ENCODE measurements at regions not wholly inside any gene's neighbourhood (a gene's known extent, or its start where the extent isn't known, plus 50 kb on each side); places are given as distances from the start of the nearest gene placed in this dataset.

GRCh38 chr5:56450766-56451165 lies 217.6 kb upstream of the ANKRD55 start:
- no peak for ATAC-seq

GRCh38 chr5:56449071-56449640 lies 216.0 kb upstream of the ANKRD55 start:
- ATAC-seq (no peak), DNase-seq (no peak)
- H3K36me3 Mint-ChIP-seq, result no peaks in the 10 kb centered on the region
- no peak overlapping the region for H3K4me3 Mint-ChIP-seq
- no peaks in the 10 kb centered on the region for H3K27me3 Mint-ChIP-seq
- POLR2A ChIA-PET, result no interaction called here
- H3K27ac Mint-ChIP-seq, result no peak overlapping the region
- peaks cover 0 to 2% (median 0%) of the 10 kb centered on the region in 9 donors for H3K9me3 Mint-ChIP-seq
- H3K4me1 Mint-ChIP-seq, result peaks cover 0 to 5% (median 0%) of the 10 kb centered on the region in 4 donors

More at GRCh38 chr5:56450766-56451165, 217.6 kb upstream of the ANKRD55 start:
- H3K36me3 Mint-ChIP-seq, result no peaks in the 10 kb centered on the region
- no peak overlapping the region for H3K27ac Mint-ChIP-seq
- H3K9me3 Mint-ChIP-seq, result no peaks in the 10 kb centered on the region
- no peak for DNase-seq
- peaks cover 0 to 5% (median 0%) of the 10 kb centered on the region in 4 donors for H3K4me1 Mint-ChIP-seq
- POLR2A ChIA-PET, result no interaction called here
- H3K27me3 Mint-ChIP-seq, result no peaks in the 10 kb centered on the region
- no peak overlapping the region for H3K4me3 Mint-ChIP-seq

GRCh38 chr5:56447656-56448055 lies 214.5 kb upstream of the ANKRD55 start:
- no peaks in the 10 kb centered on the region for H3K27me3 Mint-ChIP-seq
- peaks cover 0 to 5% (median 0%) of the 10 kb centered on the region in 9 donors for H3K9me3 Mint-ChIP-seq
- DNase-seq, result no peak
- H3K4me3 Mint-ChIP-seq, result no peak overlapping the region
- H3K27ac Mint-ChIP-seq, result no peak overlapping the region
- peaks cover 0 to 5% (median 0%) of the 10 kb centered on the region in 4 donors for H3K4me1 Mint-ChIP-seq
- H3K36me3 Mint-ChIP-seq, result no peaks in the 10 kb centered on the region
- POLR2A ChIA-PET, result no interaction called here
- no peak for ATAC-seq

GRCh38 chr5:56447232-56447631 lies 214.1 kb upstream of the ANKRD55 start:
- no peak for DNase-seq
- Mint-ChIP-seq H3K4me1 (peaks cover 0 to 5% (median 0%) of the 10 kb centered on the region in 4 donors), H3K4me3 (no peak overlapping the region), H3K36me3 (no peaks in the 10 kb centered on the region), H3K27ac (no peak overlapping the region), H3K9me3 (peaks cover 0 to 9% (median 0%) of the 10 kb centered on the region in 9 donors), H3K27me3 (no peaks in the 10 kb centered on the region)
- POLR2A ChIA-PET, result no interaction called here
- ATAC-seq, result no peak

- Mint-ChIP-seq H3K27ac (no peak overlapping the region), H3K27me3 (no peaks in the 10 kb centered on the region), H3K4me3 (no peak overlapping the region), H3K36me3 (no peaks in the 10 kb centered on the region), H3K9me3 (peaks cover 0 to 10% (median 0%) of the 10 kb centered on the region in 9 donors), H3K4me1 (peaks cover 0 to 5% (median 0%) of the 10 kb centered on the region in 4 donors)
- DNase-seq (no peak), ATAC-seq (no peak)
- POLR2A ChIA-PET, result no interaction called here
Measured at GRCh38 chr5:56446728-56447127, 213.6 kb upstream of the ANKRD55 start.

GRCh38 chr5:56443826-56444225 lies 210.7 kb upstream of the ANKRD55 start:
- Mint-ChIP-seq H3K4me1 (no peaks in the 10 kb centered on the region), H3K27ac (peak overlapping the region in 1 of 10 donors; percentile 11)

GRCh38 chr5:56440871-56441740 lies 208.0 kb upstream of the ANKRD55 start:
- POLR2A ChIA-PET, result no interaction called here
- Mint-ChIP-seq H3K27me3 (no peaks in the 10 kb centered on the region), H3K27ac (no peak overlapping the region)

More at GRCh38 chr5:56443826-56444225, 210.7 kb upstream of the ANKRD55 start:
- H3K9me3 Mint-ChIP-seq, result peaks cover 0 to 10% (median 0%) of the 10 kb centered on the region in 9 donors
- no peak overlapping the region for H3K4me3 Mint-ChIP-seq
- DNase-seq, result no peak
- no peaks in the 10 kb centered on the region for H3K27me3 Mint-ChIP-seq
- POLR2A ChIA-PET, result no interaction called here
- H3K36me3 Mint-ChIP-seq, result no peaks in the 10 kb centered on the region
- ATAC-seq, result no peak

GRCh38 chr5:56434986-56435385 lies 201.9 kb upstream of the ANKRD55 start:
- POLR2A ChIA-PET, result no interaction called here
- Mint-ChIP-seq H3K9me3 (peaks cover 0 to 4% (median 0%) of the 10 kb centered on the region in 9 donors), H3K27me3 (no peaks in the 10 kb centered on the region), H3K4me3 (no peak overlapping the region), H3K27ac (no peak overlapping the region), H3K36me3 (peaks cover 0 to 4% (median 0%) of the 10 kb centered on the region in 3 donors), H3K4me1 (peaks cover 0 to 8% (median 0%) of the 10 kb centered on the region in 4 donors)
- ATAC-seq, result no peak
- DNase-seq, result no peak

More at GRCh38 chr5:56440871-56441740, 208.0 kb upstream of the ANKRD55 start:
- H3K36me3 Mint-ChIP-seq, result no peaks in the 10 kb centered on the region
- H3K9me3 Mint-ChIP-seq, result peaks cover 0 to 10% (median 0%) of the 10 kb centered on the region in 9 donors
- ATAC-seq (no peak), DNase-seq (no peak)
- no peak overlapping the region for H3K4me3 Mint-ChIP-seq
- no peaks in the 10 kb centered on the region for H3K4me1 Mint-ChIP-seq

GRCh38 chr5:56433039-56433617 lies 200.0 kb upstream of the ANKRD55 start:
- Mint-ChIP-seq H3K9me3 (peaks cover 0 to 4% (median 0%) of the 10 kb centered on the region in 9 donors), H3K4me3 (no peak overlapping the region), H3K4me1 (peaks cover 0 to 8% (median 0%) of the 10 kb centered on the region in 4 donors), H3K27ac (no peak overlapping the region), H3K36me3 (peaks cover 0 to 4% (median 0%) of the 10 kb centered on the region in 3 donors), H3K27me3 (no peaks in the 10 kb centered on the region)
- POLR2A ChIA-PET, result interaction anchor here (0.6 kb wide), 1 partner anchor 382 kb away, joined by 3 read pairs; no protein-coding TSS in a partner anchor
- no peak for DNase-seq
- no peak for ATAC-seq

- no peak overlapping the region for H3K4me3 Mint-ChIP-seq
- DNase-seq (no peak), ATAC-seq (no peak)
- peaks cover 0 to 4% (median 0%) of the 10 kb centered on the region in 9 donors for H3K9me3 Mint-ChIP-seq
- H3K4me1 Mint-ChIP-seq, result peaks cover 0 to 8% (median 0%) of the 10 kb centered on the region in 4 donors
- peaks cover 0 to 4% (median 0%) of the 10 kb centered on the region in 3 donors for H3K36me3 Mint-ChIP-seq
- peak overlapping the region in 1 of 10 donors; percentile 9 for H3K27ac Mint-ChIP-seq
- POLR2A ChIA-PET, result no interaction called here
- no peaks in the 10 kb centered on the region for H3K27me3 Mint-ChIP-seq
Measured at GRCh38 chr5:56432321-56432720, 199.2 kb upstream of the ANKRD55 start.

GRCh38 chr5:56430422-56430821 lies 197.3 kb upstream of the ANKRD55 start:
- Mint-ChIP-seq H3K36me3 (peaks cover 0 to 4% (median 0%) of the 10 kb centered on the region in 3 donors), H3K4me3 (no peak overlapping the region), H3K27me3 (no peaks in the 10 kb centered on the region), H3K9me3 (peaks cover 0 to 4% (median 0%) of the 10 kb centered on the region in 9 donors), H3K4me1 (peaks cover 0 to 8% (median under 1%) of the 10 kb centered on the region in 4 donors), H3K27ac (no peak overlapping the region)
- POLR2A ChIA-PET, result no interaction called here
- no peak for ATAC-seq
- no peak for DNase-seq

- Mint-ChIP-seq H3K27me3 (no peaks in the 10 kb centered on the region), H3K4me3 (no peak overlapping the region), H3K27ac (no peak overlapping the region), H3K36me3 (peaks cover 0 to 4% (median 0%) of the 10 kb centered on the region in 3 donors), H3K9me3 (peaks cover 0 to 4% (median 0%) of the 10 kb centered on the region in 9 donors), H3K4me1 (peaks cover 0 to 8% (median under 1%) of the 10 kb centered on the region in 4 donors)
- no peak for ATAC-seq
- DNase-seq, result no peak
- POLR2A ChIA-PET, result no interaction called here
Measured at GRCh38 chr5:56429110-56429561, 196.0 kb upstream of the ANKRD55 start.

- no peak overlapping the region for H3K4me3 Mint-ChIP-seq
- no peak overlapping the region for H3K27ac Mint-ChIP-seq
- peaks cover 0 to 2% (median under 1%) of the 10 kb centered on the region in 4 donors for H3K4me1 Mint-ChIP-seq
- DNase-seq (no peak), ATAC-seq (no peak)
- H3K9me3 Mint-ChIP-seq, result peaks cover 0 to 7% (median 2%) of the 10 kb centered on the region in 9 donors
- H3K27me3 Mint-ChIP-seq, result no peaks in the 10 kb centered on the region
- H3K36me3 Mint-ChIP-seq, result peaks cover 0 to 3% (median 0%) of the 10 kb centered on the region in 3 donors
- POLR2A ChIA-PET, result no interaction called here
Measured at GRCh38 chr5:56426693-56427092, 193.6 kb upstream of the ANKRD55 start.
